BE2C (cell line): ENCODE measurements at regions not wholly inside any gene's neighbourhood (a gene's known extent, or its start where the extent isn't known, plus 50 kb on each side); places are given as distances from the start of the nearest gene placed in this dataset.

ENCODE experiments used
- DNase-seq: peaks from one replicate; pipeline ENCODE4 v3.0.0-alpha.2; 2020
- H3K27me3 ChIP-seq: fragments of 250-450 bp; sonication (Bioruptor Pico); 2 replicates; pipeline ENCODE4 v1.5.1; 2020; ENCODE audit warnings: mild to moderate bottlenecking
- H3K36me3 ChIP-seq: fragments of 250-450 bp; sonication (Bioruptor Pico); 2 replicates; pipeline ENCODE4 v1.5.1; 2020; ENCODE audit warnings: mild to moderate bottlenecking
- H3K4me1 ChIP-seq: fragments of 250-450 bp; sonication (Bioruptor Pico); 2 replicates; pipeline ENCODE4 v1.5.1; 2020
- H3K4me3 ChIP-seq: 2 replicates; pipeline ENCODE4 v1.5.1; 2011; ENCODE audit warnings: low read depth, low read length
- H3K9me3 ChIP-seq: fragments of 250-450 bp; sonication (Bioruptor Pico); 2 replicates; pipeline ENCODE4 v1.5.1; 2020
- TF ChIP-seq, protein P1 (sequence below): IDR thresholded peaks from 2 replicates; pipeline ENCODE4 v1.5.1; 2012; ENCODE audit warnings: mild to moderate bottlenecking, low read depth, low read length

DNA sequence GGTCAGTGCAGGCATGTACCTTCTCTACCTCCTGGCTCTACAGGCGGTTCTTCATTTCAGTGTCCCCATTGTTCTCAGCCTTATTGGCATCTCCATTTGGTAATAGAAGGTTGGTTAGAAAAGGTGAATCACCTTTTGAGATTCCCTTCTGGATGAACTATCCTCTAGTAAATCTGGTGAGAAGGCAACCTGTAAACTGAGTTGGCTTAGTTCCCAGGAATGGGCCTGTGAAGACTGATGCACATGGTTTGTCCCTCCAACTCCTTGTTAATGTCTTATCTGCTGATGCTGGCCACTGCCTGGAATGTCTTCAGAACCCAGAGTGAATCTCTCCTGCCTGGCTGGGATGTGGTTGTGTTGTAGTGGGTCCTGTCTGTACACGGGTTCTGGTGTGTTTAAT, 143.4 kb upstream of the WDR1 start:
- TF ChIP-seq, protein P1, sequence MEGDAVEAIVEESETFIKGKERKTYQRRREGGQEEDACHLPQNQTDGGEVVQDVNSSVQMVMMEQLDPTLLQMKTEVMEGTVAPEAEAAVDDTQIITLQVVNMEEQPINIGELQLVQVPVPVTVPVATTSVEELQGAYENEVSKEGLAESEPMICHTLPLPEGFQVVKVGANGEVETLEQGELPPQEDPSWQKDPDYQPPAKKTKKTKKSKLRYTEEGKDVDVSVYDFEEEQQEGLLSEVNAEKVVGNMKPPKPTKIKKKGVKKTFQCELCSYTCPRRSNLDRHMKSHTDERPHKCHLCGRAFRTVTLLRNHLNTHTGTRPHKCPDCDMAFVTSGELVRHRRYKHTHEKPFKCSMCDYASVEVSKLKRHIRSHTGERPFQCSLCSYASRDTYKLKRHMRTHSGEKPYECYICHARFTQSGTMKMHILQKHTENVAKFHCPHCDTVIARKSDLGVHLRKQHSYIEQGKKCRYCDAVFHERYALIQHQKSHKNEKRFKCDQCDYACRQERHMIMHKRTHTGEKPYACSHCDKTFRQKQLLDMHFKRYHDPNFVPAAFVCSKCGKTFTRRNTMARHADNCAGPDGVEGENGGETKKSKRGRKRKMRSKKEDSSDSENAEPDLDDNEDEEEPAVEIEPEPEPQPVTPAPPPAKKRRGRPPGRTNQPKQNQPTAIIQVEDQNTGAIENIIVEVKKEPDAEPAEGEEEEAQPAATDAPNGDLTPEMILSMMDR = no peak
- Histone ChIP-seq H3K36me3 (no peaks in the 10 kb centered on the region), H3K9me3 (no peaks in the 10 kb centered on the region), H3K4me3 (no peak overlapping the region), H3K27me3 (no peaks in the 10 kb centered on the region), H3K4me1 (no peaks in the 10 kb centered on the region)
- DNase-seq = no peak

DNA sequence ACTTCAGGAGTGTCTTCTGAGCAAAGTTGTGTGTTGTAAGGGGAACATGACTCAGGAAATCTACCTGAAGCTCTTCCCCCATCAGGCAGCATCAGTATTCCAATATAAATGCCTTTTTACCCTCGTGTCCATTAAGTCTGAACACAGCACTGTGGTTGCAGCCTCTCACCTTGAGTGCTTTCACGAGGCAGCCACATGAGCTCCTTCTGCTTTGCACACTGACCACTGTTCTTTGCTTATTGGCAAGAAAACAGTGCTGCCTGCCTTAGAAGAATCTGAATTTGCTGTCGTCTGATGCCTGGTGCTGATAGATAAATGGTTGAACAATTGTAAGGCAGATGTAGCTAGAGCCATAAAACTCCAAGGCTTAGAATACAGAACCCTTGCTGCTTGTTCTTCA, 139.6 kb upstream of the WDR1 start:
- H3K4me3 ChIP-seq = no peak overlapping the region
- DNase-seq = no peak
- H3K27me3 ChIP-seq = no peaks in the 10 kb centered on the region
- H3K36me3 ChIP-seq = no peaks in the 10 kb centered on the region
- no peaks in the 10 kb centered on the region for H3K9me3 ChIP-seq
- TF ChIP-seq, protein P1 = no peak
- H3K4me1 ChIP-seq = no peaks in the 10 kb centered on the region

DNA sequence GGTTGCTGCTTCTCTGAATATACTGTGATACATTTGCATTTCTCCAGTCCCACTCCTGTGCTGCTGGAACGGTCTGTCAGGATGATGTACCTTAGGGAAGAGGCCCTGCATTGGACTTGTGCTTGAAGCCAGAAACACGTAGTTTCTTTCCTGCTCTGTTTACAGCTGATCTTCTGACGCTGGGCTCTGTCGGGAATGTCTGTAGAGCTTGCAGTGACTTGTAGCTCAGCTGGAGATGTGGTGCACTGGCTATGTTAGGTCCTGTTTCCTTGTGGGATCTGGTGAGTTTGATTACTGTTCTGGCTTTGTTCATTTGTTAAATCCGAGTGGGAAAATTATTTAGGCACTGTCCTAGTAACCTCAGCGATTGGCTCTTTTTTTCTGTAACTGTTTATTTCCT, 137.2 kb upstream of the WDR1 start:
- Histone ChIP-seq H3K4me3 (no peak overlapping the region), H3K4me1 (no peaks in the 10 kb centered on the region), H3K36me3 (no peaks in the 10 kb centered on the region), H3K27me3 (no peaks in the 10 kb centered on the region), H3K9me3 (no peaks in the 10 kb centered on the region; the same call in 1 of the 2 replicates)
- no peak for DNase-seq
- TF ChIP-seq, protein P1 = no peak

DNA sequence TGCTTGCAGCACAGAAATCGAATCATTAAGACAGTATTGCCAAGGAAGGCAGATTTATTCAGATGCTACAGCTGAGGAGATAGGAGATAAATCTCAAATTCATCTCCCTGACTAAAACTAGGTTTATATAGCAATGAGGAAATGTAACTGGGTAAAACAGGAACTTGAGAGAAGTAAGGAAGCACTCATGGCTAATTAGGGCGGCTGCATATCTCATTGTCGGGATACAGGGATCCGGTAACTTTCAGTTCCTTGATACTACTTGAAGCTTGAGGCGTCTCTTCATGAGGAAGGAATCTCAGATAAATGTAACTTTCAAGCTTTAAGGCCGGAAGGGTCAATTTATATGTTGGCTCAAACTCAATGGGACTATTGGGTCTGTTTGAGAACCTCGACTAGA, 129.2 kb upstream of the WDR1 start:
- Histone ChIP-seq H3K4me1 (no peaks in the 10 kb centered on the region), H3K27me3 (no peaks in the 10 kb centered on the region), H3K36me3 (no peaks in the 10 kb centered on the region), H3K9me3 (no peaks in the 10 kb centered on the region; the same call in 1 of the 2 replicates), H3K4me3 (no peak overlapping the region)
- TF ChIP-seq, protein P1 = no peak
- DNase-seq = no peak

DNA sequence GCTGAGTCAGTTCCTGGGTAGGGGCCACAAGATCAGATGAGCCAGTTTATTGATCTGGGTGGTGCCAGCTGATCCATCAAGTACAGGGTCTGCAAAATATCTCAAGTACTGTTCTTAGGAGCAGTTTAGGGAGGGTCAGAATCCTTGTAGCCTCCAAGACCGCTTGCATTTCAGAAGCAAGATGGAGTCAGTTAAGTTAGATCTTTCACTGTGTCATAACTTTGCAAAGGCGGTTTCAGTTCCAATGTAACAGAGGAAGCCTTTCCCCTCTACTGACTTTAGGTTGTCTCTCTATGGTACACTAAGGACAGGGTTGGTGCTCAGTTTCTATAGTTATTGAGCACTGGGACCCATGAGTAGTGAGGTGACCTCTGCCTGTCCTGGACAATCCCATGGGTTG, 127.3 kb upstream of the WDR1 start:
- Histone ChIP-seq H3K27me3 (no peaks in the 10 kb centered on the region), H3K9me3 (no peaks in the 10 kb centered on the region; the same call in 1 of the 2 replicates), H3K36me3 (no peaks in the 10 kb centered on the region), H3K4me3 (no peak overlapping the region), H3K4me1 (no peaks in the 10 kb centered on the region)
- no peak for DNase-seq
- TF ChIP-seq, protein P1 = no peak

DNA sequence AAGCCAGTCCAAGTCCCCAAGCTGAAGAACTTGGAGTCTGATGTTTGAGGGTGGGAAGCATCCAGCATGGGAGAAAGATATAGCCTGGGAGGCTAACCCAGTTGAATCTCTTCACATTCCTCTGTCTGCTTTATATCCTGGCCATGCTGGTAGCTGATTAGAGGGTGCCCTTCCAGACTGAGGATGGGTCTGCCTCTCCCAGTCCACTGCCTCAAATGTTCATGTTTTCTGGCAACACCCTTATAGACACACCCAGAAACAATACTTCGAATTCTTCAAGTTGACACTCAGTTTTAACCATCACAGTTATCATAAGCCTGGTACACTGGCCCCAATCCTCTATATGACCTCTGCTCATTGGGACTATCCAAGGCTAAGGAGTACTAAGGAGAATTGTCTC, 124.1 kb upstream of the WDR1 start:
- Histone ChIP-seq H3K27me3 (no peaks in the 10 kb centered on the region), H3K36me3 (no peaks in the 10 kb centered on the region), H3K4me3 (no peak overlapping the region), H3K9me3 (no peaks in the 10 kb centered on the region), H3K4me1 (no peaks in the 10 kb centered on the region)
- no peak for DNase-seq
- TF ChIP-seq, protein P1 = no peak
